ENCODE measurements at regions not wholly inside any gene's neighbourhood (a gene's known extent, or its start where the extent isn't known, plus 50 kb on each side); places are given as distances from the start of the nearest gene placed in this dataset.

DNA sequence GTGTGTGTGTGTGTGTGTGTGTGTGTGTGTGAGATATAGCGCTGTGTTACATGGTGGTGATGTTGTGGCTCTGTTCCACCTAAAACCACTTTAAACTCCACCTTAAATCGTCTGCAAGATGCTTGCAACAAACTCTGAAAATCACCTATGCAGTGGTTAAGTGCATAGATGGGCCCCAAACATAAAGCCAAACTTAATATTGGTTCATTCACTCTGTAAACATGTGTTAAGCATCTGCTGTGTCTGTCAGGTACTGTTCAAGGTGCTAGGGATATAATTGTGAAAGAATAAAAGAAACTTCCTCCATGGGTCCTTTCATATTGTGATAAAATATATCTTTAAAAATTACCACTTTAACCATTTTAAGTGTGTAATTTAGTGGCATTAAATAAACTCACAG lies 645.4 kb upstream of the SORCS1 start:
- TF ChIP-seq, protein P1, sequence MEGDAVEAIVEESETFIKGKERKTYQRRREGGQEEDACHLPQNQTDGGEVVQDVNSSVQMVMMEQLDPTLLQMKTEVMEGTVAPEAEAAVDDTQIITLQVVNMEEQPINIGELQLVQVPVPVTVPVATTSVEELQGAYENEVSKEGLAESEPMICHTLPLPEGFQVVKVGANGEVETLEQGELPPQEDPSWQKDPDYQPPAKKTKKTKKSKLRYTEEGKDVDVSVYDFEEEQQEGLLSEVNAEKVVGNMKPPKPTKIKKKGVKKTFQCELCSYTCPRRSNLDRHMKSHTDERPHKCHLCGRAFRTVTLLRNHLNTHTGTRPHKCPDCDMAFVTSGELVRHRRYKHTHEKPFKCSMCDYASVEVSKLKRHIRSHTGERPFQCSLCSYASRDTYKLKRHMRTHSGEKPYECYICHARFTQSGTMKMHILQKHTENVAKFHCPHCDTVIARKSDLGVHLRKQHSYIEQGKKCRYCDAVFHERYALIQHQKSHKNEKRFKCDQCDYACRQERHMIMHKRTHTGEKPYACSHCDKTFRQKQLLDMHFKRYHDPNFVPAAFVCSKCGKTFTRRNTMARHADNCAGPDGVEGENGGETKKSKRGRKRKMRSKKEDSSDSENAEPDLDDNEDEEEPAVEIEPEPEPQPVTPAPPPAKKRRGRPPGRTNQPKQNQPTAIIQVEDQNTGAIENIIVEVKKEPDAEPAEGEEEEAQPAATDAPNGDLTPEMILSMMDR (IDR thresholded peaks at IDR 0.05), result no peak
- TF ChIP-seq USF2 (CRISPR knock-in tag; IDR thresholded peaks at IDR 0.05) (no peak), AFF4 (CRISPR knock-in tag; IDR thresholded peaks at IDR 0.05; ENCODE audit: borderline replicate concordance) (no peak), OVOL2 (CRISPR knock-in tag; IDR thresholded peaks at IDR 0.05; ENCODE audit: borderline replicate concordance) (no peak), JUN (CRISPR knock-in tag; IDR thresholded peaks at IDR 0.05) (no peak), MXD4 (CRISPR knock-in tag; IDR thresholded peaks at IDR 0.05; ENCODE audit: borderline replicate concordance) (no peak), ZNF121 (CRISPR knock-in tag; IDR thresholded peaks at IDR 0.05) (no peak), CBFB (CRISPR knock-in tag; IDR thresholded peaks at IDR 0.05; ENCODE audit: low read depth) (no peak), SP1 (CRISPR knock-in tag; conservative IDR thresholded peaks at IDR 0.05) (no peak), TCF7 (CRISPR knock-in tag; IDR thresholded peaks at IDR 0.05; ENCODE audit: low read depth) (no peak), ZNF416 (CRISPR knock-in tag; IDR thresholded peaks at IDR 0.05) (no peak)
- TF ChIP-seq, protein P2, sequence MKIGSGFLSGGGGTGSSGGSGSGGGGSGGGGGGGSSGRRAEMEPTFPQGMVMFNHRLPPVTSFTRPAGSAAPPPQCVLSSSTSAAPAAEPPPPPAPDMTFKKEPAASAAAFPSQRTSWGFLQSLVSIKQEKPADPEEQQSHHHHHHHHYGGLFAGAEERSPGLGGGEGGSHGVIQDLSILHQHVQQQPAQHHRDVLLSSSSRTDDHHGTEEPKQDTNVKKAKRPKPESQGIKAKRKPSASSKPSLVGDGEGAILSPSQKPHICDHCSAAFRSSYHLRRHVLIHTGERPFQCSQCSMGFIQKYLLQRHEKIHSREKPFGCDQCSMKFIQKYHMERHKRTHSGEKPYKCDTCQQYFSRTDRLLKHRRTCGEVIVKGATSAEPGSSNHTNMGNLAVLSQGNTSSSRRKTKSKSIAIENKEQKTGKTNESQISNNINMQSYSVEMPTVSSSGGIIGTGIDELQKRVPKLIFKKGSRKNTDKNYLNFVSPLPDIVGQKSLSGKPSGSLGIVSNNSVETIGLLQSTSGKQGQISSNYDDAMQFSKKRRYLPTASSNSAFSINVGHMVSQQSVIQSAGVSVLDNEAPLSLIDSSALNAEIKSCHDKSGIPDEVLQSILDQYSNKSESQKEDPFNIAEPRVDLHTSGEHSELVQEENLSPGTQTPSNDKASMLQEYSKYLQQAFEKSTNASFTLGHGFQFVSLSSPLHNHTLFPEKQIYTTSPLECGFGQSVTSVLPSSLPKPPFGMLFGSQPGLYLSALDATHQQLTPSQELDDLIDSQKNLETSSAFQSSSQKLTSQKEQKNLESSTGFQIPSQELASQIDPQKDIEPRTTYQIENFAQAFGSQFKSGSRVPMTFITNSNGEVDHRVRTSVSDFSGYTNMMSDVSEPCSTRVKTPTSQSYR (CRISPR knock-in tag; IDR thresholded peaks at IDR 0.05), result no peak
- TF ChIP-seq, protein P3, sequence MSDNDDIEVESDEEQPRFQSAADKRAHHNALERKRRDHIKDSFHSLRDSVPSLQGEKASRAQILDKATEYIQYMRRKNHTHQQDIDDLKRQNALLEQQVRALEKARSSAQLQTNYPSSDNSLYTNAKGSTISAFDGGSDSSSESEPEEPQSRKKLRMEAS (CRISPR knock-in tag; IDR thresholded peaks at IDR 0.05), result no peak

Data from WTC11 (cell line).